ENCODE measurements at regions not wholly inside any gene's neighbourhood (a gene's known extent, or its start where the extent isn't known, plus 50 kb on each side); places are given as distances from the start of the nearest gene placed in this dataset.

DNA sequence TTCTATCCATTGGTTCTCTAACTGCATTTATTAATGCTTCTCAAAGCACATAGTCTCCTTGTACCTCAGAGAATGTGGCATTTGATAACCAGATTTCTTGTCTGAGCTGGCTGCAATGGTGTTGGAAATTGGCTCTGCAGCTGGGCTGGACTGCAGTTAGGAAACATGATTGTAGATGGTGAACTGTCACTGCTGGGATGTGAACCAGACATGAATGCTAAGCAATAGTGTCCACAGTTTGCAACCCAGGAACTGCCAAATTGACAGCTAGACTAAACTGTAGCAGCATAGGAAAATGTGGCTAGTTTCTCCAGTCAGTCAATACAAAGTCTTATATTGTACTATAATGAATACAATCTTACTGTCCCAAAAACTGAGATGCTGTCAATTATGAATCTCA is 656.6 kb upstream of the GOLIM4 start:
- no peak overlapping the region for H4K5ac ChIP-seq (ENCODE audit: low read length)
- no peaks in the 10 kb centered on the region for H3K79me2 ChIP-seq (ENCODE audit: control insufficient read depth, insufficient read depth, low read length)
- DNase-seq, result no peak
- no peak overlapping the region for H3K4me3 ChIP-seq (ENCODE audit: low read length)
- H3K36me3 ChIP-seq (ENCODE audit: control insufficient read depth, insufficient read depth, low read length), result no peaks in the 10 kb centered on the region
- H3K79me1 ChIP-seq (ENCODE audit: low read length), result no peaks in the 10 kb centered on the region
- no peaks in the 10 kb centered on the region for H3K27me3 ChIP-seq (ENCODE audit: insufficient read depth, low read length, poor library complexity)
- no peak overlapping the region for H3K4me2 ChIP-seq (ENCODE audit: low read length)
- H3K23ac ChIP-seq (ENCODE audit: low read length), result no peak overlapping the region
- no peak overlapping the region for H3K9ac ChIP-seq (ENCODE audit: low read length)
- H2AK5ac ChIP-seq (ENCODE audit: low read length), result no peak overlapping the region
- no peak overlapping the region for H3K56ac ChIP-seq (ENCODE audit: low read length)
- no peaks in the 10 kb centered on the region for H3K4me1 ChIP-seq (ENCODE audit: control insufficient read depth, low read depth, low read length)
- no peak overlapping the region for H2BK120ac ChIP-seq (ENCODE audit: low read depth, low read length)
- no peak overlapping the region for H2BK15ac ChIP-seq (replicated peaks; ENCODE audit: low read depth)
- no peak overlapping the region for H4K8ac ChIP-seq (ENCODE audit: low read depth, low read length)
- no peak overlapping the region for H3K18ac ChIP-seq (ENCODE audit: low read length)
- no peak overlapping the region for H3K27ac ChIP-seq (ENCODE audit: low read depth, low read length)
- no peak overlapping the region for H3K4ac ChIP-seq (ENCODE audit: low read depth, low read length)
- no peak overlapping the region for H2BK5ac ChIP-seq (ENCODE audit: low read length)

DNA sequence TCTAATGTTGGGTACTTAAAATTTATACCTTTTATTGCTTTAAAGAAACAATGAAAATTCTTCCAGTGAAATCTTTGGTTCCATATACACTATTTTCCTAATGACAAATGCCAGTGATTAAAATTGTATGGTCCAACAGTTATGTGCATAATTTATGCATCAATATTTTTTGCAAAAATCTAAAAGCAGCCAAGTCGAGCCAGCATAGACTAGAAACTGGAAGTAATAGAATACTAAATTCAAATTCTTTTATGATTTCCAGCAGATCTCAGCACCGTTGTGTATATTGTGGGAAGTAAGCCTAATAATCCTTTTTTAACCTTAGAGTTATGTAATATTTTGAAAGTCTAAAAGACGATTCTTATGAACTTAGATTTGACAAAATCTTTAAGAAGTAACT is 652.0 kb upstream of the GOLIM4 start:
- Histone ChIP-seq H3K18ac (ENCODE audit: low read length) (no peak overlapping the region), H3K79me2 (ENCODE audit: control insufficient read depth, insufficient read depth, low read length) (no peaks in the 10 kb centered on the region), H3K4me1 (ENCODE audit: control insufficient read depth, low read depth, low read length) (no peaks in the 10 kb centered on the region), H3K9ac (ENCODE audit: low read length) (no peak overlapping the region), H3K23ac (ENCODE audit: low read length) (no peak overlapping the region), H3K4me3 (ENCODE audit: low read length) (no peak overlapping the region), H3K36me3 (ENCODE audit: control insufficient read depth, insufficient read depth, low read length) (no peaks in the 10 kb centered on the region), H4K8ac (ENCODE audit: low read depth, low read length) (no peak overlapping the region), H3K79me1 (ENCODE audit: low read length) (no peaks in the 10 kb centered on the region), H2AK5ac (ENCODE audit: low read length) (no peak overlapping the region), H4K5ac (ENCODE audit: low read length) (no peak overlapping the region), H2BK5ac (ENCODE audit: low read length) (no peak overlapping the region), H3K27me3 (ENCODE audit: insufficient read depth, low read length, poor library complexity) (no peaks in the 10 kb centered on the region), H3K56ac (ENCODE audit: low read length) (no peak overlapping the region), H3K4me2 (ENCODE audit: low read length) (no peak overlapping the region), H3K27ac (ENCODE audit: low read depth, low read length) (no peak overlapping the region), H3K4ac (ENCODE audit: low read depth, low read length) (no peak overlapping the region), H2BK120ac (ENCODE audit: low read depth, low read length) (no peak overlapping the region), H2BK15ac (replicated peaks; ENCODE audit: low read depth) (no peak overlapping the region)
- WGBS (ENCODE audit: extremely low coverage, insufficient coverage, low lambda C conversion rate), result no CpG with 5 or more reads among the region's 3 CpGs
- no peak for DNase-seq

- no peak overlapping the region for H2BK15ac ChIP-seq (replicated peaks; ENCODE audit: low read depth)
- H4K5ac ChIP-seq (ENCODE audit: low read length), result no peak overlapping the region
- no peak overlapping the region for H3K4me2 ChIP-seq (ENCODE audit: low read length)
- no peak overlapping the region for H3K18ac ChIP-seq (ENCODE audit: low read length)
- no peak overlapping the region for H3K23ac ChIP-seq (ENCODE audit: low read length)
- H2BK5ac ChIP-seq (ENCODE audit: low read length), result no peak overlapping the region
- H3K79me1 ChIP-seq (ENCODE audit: low read length), result no peaks in the 10 kb centered on the region
- no peak overlapping the region for H2AK5ac ChIP-seq (ENCODE audit: low read length)
- H3K27me3 ChIP-seq (ENCODE audit: insufficient read depth, low read length, poor library complexity), result no peaks in the 10 kb centered on the region
- no peak for DNase-seq
- no peak overlapping the region for H3K9ac ChIP-seq (ENCODE audit: low read length)
- H3K79me2 ChIP-seq (ENCODE audit: control insufficient read depth, insufficient read depth, low read length), result no peaks in the 10 kb centered on the region
- WGBS (ENCODE audit: extremely low coverage, insufficient coverage, low lambda C conversion rate), result no CpG with 5 or more reads among the region's 6 CpGs
- no peak overlapping the region for H4K8ac ChIP-seq (ENCODE audit: low read depth, low read length)
- H3K56ac ChIP-seq (ENCODE audit: low read length), result no peak overlapping the region
- H3K36me3 ChIP-seq (ENCODE audit: control insufficient read depth, insufficient read depth, low read length), result no peaks in the 10 kb centered on the region
- no peak overlapping the region for H3K4me3 ChIP-seq (ENCODE audit: low read length)
- H2BK120ac ChIP-seq (ENCODE audit: low read depth, low read length), result no peak overlapping the region
- no peak overlapping the region for H3K27ac ChIP-seq (ENCODE audit: low read depth, low read length)
- no peak overlapping the region for H3K4ac ChIP-seq (ENCODE audit: low read depth, low read length)
- H3K4me1 ChIP-seq (ENCODE audit: control insufficient read depth, low read depth, low read length), result no peaks in the 10 kb centered on the region
Observed at GRCh38 chr3:168738527-168739325, 643.0 kb upstream of the GOLIM4 start.

GRCh38 chr3:168736202-168736601 is 640.5 kb upstream of the GOLIM4 start:
- Histone ChIP-seq H3K4me3 (ENCODE audit: low read length) (no peak overlapping the region), H3K4ac (ENCODE audit: low read depth, low read length) (no peak overlapping the region), H2BK120ac (ENCODE audit: low read depth, low read length) (no peak overlapping the region), H4K5ac (ENCODE audit: low read length) (no peak overlapping the region), H3K18ac (ENCODE audit: low read length) (no peak overlapping the region), H2BK5ac (ENCODE audit: low read length) (no peak overlapping the region), H3K79me1 (ENCODE audit: low read length) (no peaks in the 10 kb centered on the region), H3K23ac (ENCODE audit: low read length) (no peak overlapping the region), H3K36me3 (ENCODE audit: control insufficient read depth, insufficient read depth, low read length) (no peaks in the 10 kb centered on the region), H3K9ac (ENCODE audit: low read length) (no peak overlapping the region), H3K27ac (ENCODE audit: low read depth, low read length) (no peak overlapping the region), H3K4me2 (ENCODE audit: low read length) (no peak overlapping the region), H3K79me2 (ENCODE audit: control insufficient read depth, insufficient read depth, low read length) (no peaks in the 10 kb centered on the region), H3K56ac (ENCODE audit: low read length) (no peak overlapping the region), H3K27me3 (ENCODE audit: insufficient read depth, low read length, poor library complexity) (no peaks in the 10 kb centered on the region), H2BK15ac (replicated peaks; ENCODE audit: low read depth) (no peak overlapping the region), H4K8ac (ENCODE audit: low read depth, low read length) (no peak overlapping the region), H2AK5ac (ENCODE audit: low read length) (no peak overlapping the region), H3K4me1 (ENCODE audit: control insufficient read depth, low read depth, low read length) (no peaks in the 10 kb centered on the region)
- no peak for DNase-seq
- WGBS (ENCODE audit: extremely low coverage, insufficient coverage, low lambda C conversion rate), result no CpG with 5 or more reads among the region's 2 CpGs

DNA sequence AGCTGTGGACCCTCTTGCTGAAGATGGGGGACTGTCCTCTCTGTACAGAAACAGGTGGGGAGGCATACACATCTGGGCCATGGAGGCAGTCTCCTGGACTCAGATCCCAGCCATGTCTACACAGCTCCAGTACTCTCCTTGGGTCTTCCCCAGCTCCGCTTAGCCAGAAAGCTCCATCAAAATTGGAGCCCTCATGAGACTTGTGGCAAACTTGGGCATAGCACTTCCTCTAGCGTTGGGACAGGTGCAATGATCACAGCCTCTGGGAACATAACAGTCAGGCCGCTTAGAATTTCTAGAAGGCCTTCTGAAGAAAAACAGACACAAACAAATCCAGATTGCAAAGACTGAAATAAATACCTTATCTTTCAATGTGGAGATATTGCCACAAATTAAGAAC is 634.3 kb upstream of the GOLIM4 start:
- H3K56ac ChIP-seq (ENCODE audit: low read length), result no peak overlapping the region
- no peaks in the 10 kb centered on the region for H3K79me1 ChIP-seq (ENCODE audit: low read length)
- no peak overlapping the region for H3K27ac ChIP-seq (ENCODE audit: low read depth, low read length)
- H3K18ac ChIP-seq (ENCODE audit: low read length), result no peak overlapping the region
- no peak overlapping the region for H4K5ac ChIP-seq (ENCODE audit: low read length)
- H3K4me3 ChIP-seq (ENCODE audit: low read length), result no peak overlapping the region
- H2BK5ac ChIP-seq (ENCODE audit: low read length), result no peak overlapping the region
- no peaks in the 10 kb centered on the region for H3K36me3 ChIP-seq (ENCODE audit: control insufficient read depth, insufficient read depth, low read length)
- no peak overlapping the region for H3K9ac ChIP-seq (ENCODE audit: low read length)
- no peak overlapping the region for H4K8ac ChIP-seq (ENCODE audit: low read depth, low read length)
- H3K4me1 ChIP-seq (ENCODE audit: control insufficient read depth, low read depth, low read length), result no peaks in the 10 kb centered on the region
- no peak overlapping the region for H2AK5ac ChIP-seq (ENCODE audit: low read length)
- H3K23ac ChIP-seq (ENCODE audit: low read length), result no peak overlapping the region
- no peaks in the 10 kb centered on the region for H3K79me2 ChIP-seq (ENCODE audit: control insufficient read depth, insufficient read depth, low read length)
- no peak overlapping the region for H3K4ac ChIP-seq (ENCODE audit: low read depth, low read length)
- H3K27me3 ChIP-seq (ENCODE audit: insufficient read depth, low read length, poor library complexity), result no peaks in the 10 kb centered on the region
- WGBS (ENCODE audit: extremely low coverage, insufficient coverage, low lambda C conversion rate), result no CpG with 5 or more reads among the region's 3 CpGs
- H3K4me2 ChIP-seq (ENCODE audit: low read length), result no peak overlapping the region
- DNase-seq, result peak; percentile 3
- H2BK120ac ChIP-seq (ENCODE audit: low read depth, low read length), result no peak overlapping the region
- no peak overlapping the region for H2BK15ac ChIP-seq (replicated peaks; ENCODE audit: low read depth)

DNA sequence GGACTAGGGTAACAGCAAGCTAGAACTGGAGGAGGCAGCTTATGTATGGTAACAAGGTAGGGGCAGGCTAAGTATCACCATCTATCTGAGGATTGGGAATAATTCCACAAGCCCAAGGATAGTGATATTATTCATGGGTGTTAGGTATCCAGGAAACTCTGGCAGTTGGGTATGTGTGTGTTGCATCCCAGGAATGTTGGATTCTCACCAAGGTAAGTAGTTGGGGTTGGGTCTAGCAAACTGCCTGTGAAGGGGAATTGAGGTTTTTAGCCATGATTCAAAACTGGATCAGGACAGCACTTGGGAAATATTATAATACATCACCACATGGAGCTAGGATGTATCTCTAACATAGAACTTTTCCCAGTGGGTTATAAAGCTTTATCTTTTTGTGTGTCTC is 626.4 kb upstream of the GOLIM4 start:
- no peaks in the 10 kb centered on the region for H3K79me1 ChIP-seq (ENCODE audit: low read length)
- no peak overlapping the region for H4K5ac ChIP-seq (ENCODE audit: low read length)

More for the DNA sequence above, 626.4 kb upstream of the GOLIM4 start:
- H3K23ac ChIP-seq (ENCODE audit: low read length), result no peak overlapping the region
- H3K4me1 ChIP-seq (ENCODE audit: control insufficient read depth, low read depth, low read length), result no peaks in the 10 kb centered on the region
- no peak overlapping the region for H2BK15ac ChIP-seq (replicated peaks; ENCODE audit: low read depth)
- no peaks in the 10 kb centered on the region for H3K36me3 ChIP-seq (ENCODE audit: control insufficient read depth, insufficient read depth, low read length)
- H2AK5ac ChIP-seq (ENCODE audit: low read length), result no peak overlapping the region
- H4K8ac ChIP-seq (ENCODE audit: low read depth, low read length), result no peak overlapping the region
- H3K18ac ChIP-seq (ENCODE audit: low read length), result no peak overlapping the region
- H3K27ac ChIP-seq (ENCODE audit: low read depth, low read length), result no peak overlapping the region
- no peak overlapping the region for H2BK120ac ChIP-seq (ENCODE audit: low read depth, low read length)
- H3K4me3 ChIP-seq (ENCODE audit: low read length), result no peak overlapping the region
- H3K27me3 ChIP-seq (ENCODE audit: insufficient read depth, low read length, poor library complexity), result no peaks in the 10 kb centered on the region
- H3K9ac ChIP-seq (ENCODE audit: low read length), result no peak overlapping the region
- H3K4ac ChIP-seq (ENCODE audit: low read depth, low read length), result no peak overlapping the region
- no peak overlapping the region for H3K4me2 ChIP-seq (ENCODE audit: low read length)
- H2BK5ac ChIP-seq (ENCODE audit: low read length), result no peak overlapping the region
- no peak overlapping the region for H3K56ac ChIP-seq (ENCODE audit: low read length)
- no peaks in the 10 kb centered on the region for H3K79me2 ChIP-seq (ENCODE audit: control insufficient read depth, insufficient read depth, low read length)
- peak; percentile 23 for DNase-seq

Data from mesendoderm (in vitro differentiated cells).